K562 (cell line): ENCODE measurements at regions not wholly inside any gene's neighbourhood (a gene's known extent, or its start where the extent isn't known, plus 50 kb on each side); places are given as distances from the start of the nearest gene placed in this dataset.

Experiments used
- ATAC-seq: fragments of 200-7000 bp; cut with Tn5 transposase; 3 replicates; pipeline ENCODE4 v1.9.1; 2020; ENCODE audit warnings: moderate library complexity
- BruUV-seq: library from RNA; stranded (reverse); fragments of 400-500 nt; replicated peaks from 2 replicates; lab custom pipeline; 2021; lab: Mats Ljungman, UMichigan
- CTCF ChIA-PET: fragments of 300-600 bp; formaldehyde crosslinking; extraction: SDS; loops from one replicate; lab custom pipeline; 2021; ENCODE audit warnings: low intra/inter-chr PET ratio; lab: Yijun Ruan, JAX
- POLR2A ChIA-PET: fragments of 300-600, 350-650 bp; sonication (Branson Sonifier 250); formaldehyde crosslinking; extraction: SDS; loops from one replicate; lab custom pipeline; 2021; ENCODE audit warnings: antibody characterized with exemption, inconsistent platforms; lab: Yijun Ruan, JAX
- DNase-seq, 4 experiments: peaks; one replicate each; pipeline versions ENCODE4 v3.0.0 to v3.0.0-alpha.2; 2011 to 2018; ENCODE audit warnings: low spot score in 3 of 4, mixed read lengths in 3 of 4; ENCODE audit errors: extremely low read depth in 1 of 4
- FAIRE-seq: peaks from 2 replicates; lab custom pipeline; 2011; peaks lifted over from hg19 to GRCh38; lab: Jason Lieb, UNC
- H2AFZ ChIP-seq: 2 replicates; pipeline ENCODE4 v1.6.0; 2011; ENCODE audit warnings: low read depth, low read length, control low read depth, inconsistent platforms
- H3K27ac ChIP-seq: fragments of 200-600 bp; 3 replicates; pipeline ENCODE4 v1.8.0; 2011; ENCODE audit warnings: low read depth, mild to moderate bottlenecking, control low read depth, inconsistent platforms, low read length, moderate library complexity, mixed read lengths; ENCODE audit errors: extremely low read depth
- H3K27me3 ChIP-seq, 2 experiments: fragments of 300-600 bp in 1 of 2; 2 replicates in 1 of 2; 3 replicates in 1 of 2; pipeline versions ENCODE4 v1.6.0 to v1.8.0; 2011; ENCODE audit warnings: inconsistent platforms in 2 of 2, low read length in 2 of 2, mild to moderate bottlenecking in 1 of 2, mixed read lengths in 1 of 2, moderate library complexity in 1 of 2; ENCODE audit not compliant: control insufficient read depth in 2 of 2, insufficient read depth in 2 of 2
- H3K36me3 ChIP-seq: fragments of 300-600 bp; 3 replicates; pipeline ENCODE4 v1.8.0; 2011; ENCODE audit warnings: mild to moderate bottlenecking, low read length, inconsistent platforms; ENCODE audit not compliant: control insufficient read depth, insufficient read depth
- H3K4me1 ChIP-seq, 2 experiments: fragments of 200-600 bp in 1 of 2; replicated peaks in 1 of 2; 2 replicates in 1 of 2; 3 replicates in 1 of 2; pipeline versions ENCODE4 v1.5.1 to v1.8.0; 2011; ENCODE audit warnings: inconsistent platforms in 2 of 2, low read length in 2 of 2, mild to moderate bottlenecking in 1 of 2, mixed read lengths in 1 of 2, moderate library complexity in 1 of 2; ENCODE audit not compliant: control insufficient read depth in 2 of 2, insufficient read depth in 2 of 2
- H3K4me2 ChIP-seq: 2 replicates; pipeline ENCODE4 v1.6.1; 2011; ENCODE audit warnings: low read length, control low read depth, inconsistent platforms, mixed read lengths; ENCODE audit not compliant: insufficient read depth
- H3K4me3 ChIP-seq: fragments of 200-600 bp; sonication (generic), shearing (Covaris generic); 2 replicates; pipeline ENCODE4 v1.5.1; 2016; ENCODE audit warnings: control low read depth, inconsistent platforms
- H3K79me2 ChIP-seq: fragments of 200-600 bp; 3 replicates; pipeline ENCODE4 v1.8.0; 2011; ENCODE audit warnings: low read length, inconsistent platforms; ENCODE audit not compliant: control insufficient read depth, insufficient read depth
- H3K9ac ChIP-seq, 2 experiments: 2 replicates each; pipeline versions ENCODE4 v1.6.0 to v1.6.1; 2011; ENCODE audit warnings: low read depth in 2 of 2, low read length in 2 of 2, control low read depth in 1 of 2, inconsistent platforms in 1 of 2, mild to moderate bottlenecking in 1 of 2, mixed read lengths in 1 of 2; ENCODE audit not compliant: insufficient read depth in 1 of 2
- H3K9me1 ChIP-seq: one replicate; pipeline ENCODE4 v1.6.0; 2011; ENCODE audit warnings: inconsistent platforms, mild to moderate bottlenecking, low read length, moderate library complexity; ENCODE audit not compliant: control insufficient read depth, insufficient read depth
- H3K9me3 ChIP-seq: replicated peaks from 2 replicates; pipeline ENCODE4 v1.5.1; 2011; ENCODE audit warnings: low read depth, low read length, inconsistent platforms; ENCODE audit not compliant: control insufficient read depth, insufficient read depth
- H4K20me1 ChIP-seq: replicated peaks from 2 replicates; pipeline ENCODE4 v1.6.1; 2011; ENCODE audit warnings: low read length, inconsistent platforms, mixed read lengths; ENCODE audit not compliant: control insufficient read depth, insufficient read depth
- ATF7 ChIP-seq: fragments of 450-650 bp; IDR thresholded peaks from 2 replicates; pipeline ENCODE4 v1.7.1; 2014; ENCODE audit warnings: mild to moderate bottlenecking, moderate library complexity
- BCOR ChIP-seq: fragments of 450-650 bp; IDR thresholded peaks from 2 replicates; pipeline ENCODE4 v1.6.1; 2016
- CHD1 ChIP-seq: fragments of 200-600 bp; sonication (generic); IDR thresholded peaks from one replicate; pipeline ENCODE4 v1.6.1; 2012; ENCODE audit warnings: mild to moderate bottlenecking, moderate library complexity, low read length, inconsistent platforms
- EWSR1 ChIP-seq: fragments of 450-650 bp; IDR thresholded peaks from 2 replicates; pipeline ENCODE4 v1.6.1; 2018; ENCODE audit warnings: borderline replicate concordance, mild to moderate bottlenecking, low read depth, moderate library complexity; ENCODE audit not compliant: partially characterized antibody
- GATAD2A ChIP-seq: fragments of 450-650 bp; IDR thresholded peaks from 2 replicates; pipeline ENCODE4 v1.6.1; 2017
- IFI16 ChIP-seq: fragments of 250-450 bp; sonication (Bioruptor Pico); IDR thresholded peaks from 2 replicates; pipeline ENCODE4 v2.1.2; 2022; ENCODE audit warnings: mild to moderate bottlenecking, inconsistent platforms
- KHSRP ChIP-seq: fragments of 450-650 bp; IDR thresholded peaks from 2 replicates; pipeline ENCODE4 v1.6.1; 2017
- LARP7 ChIP-seq: fragments of 450-650 bp; IDR thresholded peaks from 2 replicates; pipeline ENCODE4 v1.6.1; 2016
- MAFK ChIP-seq: IDR thresholded peaks from 2 replicates; pipeline ENCODE4 v1.6.1; 2011; ENCODE audit warnings: low read length, improper control_type of control experiment
- NCOA1 ChIP-seq: fragments of 450-650 bp; IDR thresholded peaks from 2 replicates; pipeline ENCODE4 v1.6.1; 2016; ENCODE audit warnings: low read depth
- NR1H2 ChIP-seq: sonication (generic); formaldehyde crosslinking; IDR thresholded peaks from 2 replicates; pipeline ENCODE4 v1.4.0; 2020; ENCODE audit warnings: mild to moderate bottlenecking, missing genetic modification reagents
- PURB ChIP-seq: sonication (generic); formaldehyde crosslinking; IDR thresholded peaks from 2 replicates; pipeline ENCODE4 v1.9.0; 2021; ENCODE audit warnings: low read depth, mild to moderate bottlenecking, missing genetic modification reagents
- TBL1XR1 ChIP-seq, 2 experiments: IDR thresholded peaks; 2 replicates each; pipeline ENCODE4 v1.6.1; 2012; ENCODE audit warnings: improper control_type of control experiment in 2 of 2, low read length in 2 of 2, mild to moderate bottlenecking in 1 of 2
- WHSC1 ChIP-seq: IDR thresholded peaks from one replicate; pipeline ENCODE4 v1.6.1; 2012; ENCODE audit warnings: low read length, control low read depth, inconsistent platforms
- ZNF316 ChIP-seq: fragments of 450-650 bp; IDR thresholded peaks from 2 replicates; pipeline ENCODE4 v1.6.1; 2016
- ZNF695 ChIP-seq: fragments of 450-650 bp; formaldehyde crosslinking; IDR thresholded peaks from 2 replicates; pipeline ENCODE4 v1.4.0; 2020; ENCODE audit warnings: mild to moderate bottlenecking, moderate library complexity
- WGBS: fragments of 100-300 bp; shearing (Covaris generic); methylation state at CpG from one replicate; pipeline ENCODE4 v1.1.6; 2016; ENCODE audit warnings: low coverage, mixed read lengths; ENCODE audit not compliant: insufficient coverage; ENCODE audit errors: missing lambda C conversion rate; 5-methylcytosine and 5-hydroxymethylcytosine counted together
- in situ Hi-C: fragments of 300-500 bp; cut with MboI; formaldehyde crosslinking; loops from 4 replicates; pipeline ENCODE4 v1.15.0; 2018; ENCODE audit warnings: inconsistent platforms, mixed read lengths
- intact Hi-C: fragments of 100-400 bp; cut with micrococcal nuclease; formaldehyde crosslinking; loops from 2 replicates; pipeline ENCODE4 v1.14.2; 2022
- TF ChIP-seq, protein P1 (sequence below): fragments of 250-450 bp; sonication (Bioruptor Pico); IDR thresholded peaks from 2 replicates; pipeline ENCODE4 v1.4.0; 2020

- TF ChIP-seq, protein P1, sequence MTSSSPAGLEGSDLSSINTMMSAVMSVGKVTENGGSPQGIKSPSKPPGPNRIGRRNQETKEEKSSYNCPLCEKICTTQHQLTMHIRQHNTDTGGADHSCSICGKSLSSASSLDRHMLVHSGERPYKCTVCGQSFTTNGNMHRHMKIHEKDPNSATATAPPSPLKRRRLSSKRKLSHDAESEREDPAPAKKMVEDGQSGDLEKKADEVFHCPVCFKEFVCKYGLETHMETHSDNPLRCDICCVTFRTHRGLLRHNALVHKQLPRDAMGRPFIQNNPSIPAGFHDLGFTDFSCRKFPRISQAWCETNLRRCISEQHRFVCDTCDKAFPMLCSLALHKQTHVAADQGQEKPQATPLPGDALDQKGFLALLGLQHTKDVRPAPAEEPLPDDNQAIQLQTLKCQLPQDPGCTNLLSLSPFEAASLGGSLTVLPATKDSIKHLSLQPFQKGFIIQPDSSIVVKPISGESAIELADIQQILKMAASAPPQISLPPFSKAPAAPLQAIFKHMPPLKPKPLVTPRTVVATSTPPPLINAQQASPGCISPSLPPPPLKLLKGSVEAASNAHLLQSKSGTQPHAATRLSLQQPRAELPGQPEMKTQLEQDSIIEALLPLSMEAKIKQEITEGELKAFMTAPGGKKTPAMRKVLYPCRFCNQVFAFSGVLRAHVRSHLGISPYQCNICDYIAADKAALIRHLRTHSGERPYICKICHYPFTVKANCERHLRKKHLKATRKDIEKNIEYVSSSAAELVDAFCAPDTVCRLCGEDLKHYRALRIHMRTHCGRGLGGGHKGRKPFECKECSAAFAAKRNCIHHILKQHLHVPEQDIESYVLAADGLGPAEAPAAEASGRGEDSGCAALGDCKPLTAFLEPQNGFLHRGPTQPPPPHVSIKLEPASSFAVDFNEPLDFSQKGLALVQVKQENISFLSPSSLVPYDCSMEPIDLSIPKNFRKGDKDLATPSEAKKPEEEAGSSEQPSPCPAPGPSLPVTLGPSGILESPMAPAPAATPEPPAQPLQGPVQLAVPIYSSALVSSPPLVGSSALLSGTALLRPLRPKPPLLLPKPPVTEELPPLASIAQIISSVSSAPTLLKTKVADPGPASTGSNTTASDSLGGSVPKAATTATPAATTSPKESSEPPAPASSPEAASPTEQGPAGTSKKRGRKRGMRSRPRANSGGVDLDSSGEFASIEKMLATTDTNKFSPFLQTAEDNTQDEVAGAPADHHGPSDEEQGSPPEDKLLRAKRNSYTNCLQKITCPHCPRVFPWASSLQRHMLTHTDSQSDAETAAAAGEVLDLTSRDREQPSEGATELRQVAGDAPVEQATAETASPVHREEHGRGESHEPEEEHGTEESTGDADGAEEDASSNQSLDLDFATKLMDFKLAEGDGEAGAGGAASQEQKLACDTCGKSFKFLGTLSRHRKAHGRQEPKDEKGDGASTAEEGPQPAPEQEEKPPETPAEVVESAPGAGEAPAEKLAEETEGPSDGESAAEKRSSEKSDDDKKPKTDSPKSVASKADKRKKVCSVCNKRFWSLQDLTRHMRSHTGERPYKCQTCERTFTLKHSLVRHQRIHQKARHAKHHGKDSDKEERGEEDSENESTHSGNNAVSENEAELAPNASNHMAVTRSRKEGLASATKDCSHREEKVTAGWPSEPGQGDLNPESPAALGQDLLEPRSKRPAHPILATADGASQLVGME, result no peak
- TF ChIP-seq BCOR (no peak), GATAD2A (no peak), KHSRP (no peak), NR1H2 (CRISPR knock-in tag) (no peak)
- TF ChIP-seq, all 486 proteins: peak for 0
These were observed 359.7 kb downstream of the FAM181B start (continued) for GRCh38 chr11:82373781-82374542.

DNA sequence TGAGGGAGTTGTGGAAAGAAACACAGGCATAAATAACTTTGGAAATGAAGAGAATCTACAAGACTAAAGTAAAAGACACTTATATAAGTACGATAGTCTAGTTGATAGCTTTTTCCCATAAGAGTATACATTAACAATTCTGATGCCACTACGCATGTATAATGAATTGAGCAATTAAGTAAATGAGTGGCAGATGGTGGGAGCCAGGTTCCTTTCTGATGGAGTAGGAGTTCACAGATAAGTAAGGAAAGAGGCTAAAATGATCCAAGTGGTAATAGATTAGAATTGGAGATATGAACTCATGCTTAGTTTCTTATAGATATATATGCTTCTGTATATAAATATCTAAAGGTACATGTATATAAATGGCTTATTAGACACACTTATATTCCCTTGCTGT lies 368.3 kb downstream of the FAM181B start:
- no TSS peak for BruUV-seq
- ChIA-PET POLR2A (no interaction called here), CTCF (no interaction called here)
- WGBS, result 5% methylated on average over 2 of the region's 2 CpGs
- Histone ChIP-seq H3K4me1 (no peaks in the 10 kb centered on the region), H4K20me1 (no peaks in the 10 kb centered on the region), H3K36me3 (no peaks in the 10 kb centered on the region), H3K9me3 (no peaks in the 10 kb centered on the region), H2AFZ (no peak overlapping the region), H3K27ac (no peak overlapping the region), H3K9ac (no peak overlapping the region), H3K4me2 (no peak overlapping the region), H3K27me3 (no peaks in the 10 kb centered on the region), H3K4me3 (no peak overlapping the region), H3K9me1 (no peaks in the 10 kb centered on the region), H3K79me2 (no peaks in the 10 kb centered on the region)
- ATAC-seq, result no peak
- TF ChIP-seq CHD1 (no peak), ZNF695 (no peak), LARP7 (no peak), EWSR1 (no peak), ATF7 (no peak), NCOA1 (no peak), TBL1XR1 (IDR thresholded peaks at IDR 0.05; ENCODE audit: low read length in 2 of 2) (no peak), ZNF316 (no peak), PURB (CRISPR knock-in tag) (no peak), IFI16 (CRISPR knock-in tag) (no peak), MAFK (no peak), WHSC1 (no peak)
- DNase-seq, result no peak
- intact Hi-C loops, result no loop called here
- in situ Hi-C loops, result no loop called here
- FAIRE-seq, result no peak
